Stomach (tissue), 8 donors: ENCODE measurements at regions not wholly inside any gene's neighbourhood (a gene's known extent, or its start where the extent isn't known, plus 50 kb on each side); places are given as distances from the start of the nearest gene placed in this dataset.
A peak's percentile ranks its signal among the peaks of the same experiment; 100 is the strongest.

Experiments
- DNase-seq, 2 donors: peaks; one replicate each; pipeline versions ENCODE4 v3.0.0 to v3.0.0-alpha.2; 2013 to 2019
- H3K27ac ChIP-seq, 5 donors: fragments of 200-600 bp in 4 of 5; sonication (generic) in 4 of 5; one replicate each; pipeline ENCODE4 v1.5.1; 2013 to 2019; ENCODE audit warnings: mild to moderate bottlenecking in 1 of 5, moderate library complexity in 1 of 5
- H3K27me3 ChIP-seq, 3 donors: fragments of 200-600 bp; sonication (generic); one replicate each; pipeline ENCODE4 v1.5.1; 2017 to 2019; ENCODE audit warnings: mixed run types in 1 of 3
- H3K36me3 ChIP-seq, 4 donors: fragments of 200-600 bp; sonication (generic); 1 replicate in 3 of 4; 2 replicates in 1 of 4; pipeline ENCODE4 v1.5.1; 2016 to 2019
- H3K4me1 ChIP-seq, 4 donors: fragments of 200-600 bp; sonication (generic); one replicate each; pipeline ENCODE4 v1.5.1; 2016 to 2019
- H3K4me3 ChIP-seq, 4 donors: fragments of 200-600 bp; sonication (generic) in 3 of 4; one replicate each; pipeline ENCODE4 v1.5.1; 2016 to 2019; ENCODE audit warnings: mild to moderate bottlenecking in 1 of 4
- H3K9me3 ChIP-seq, 4 donors: fragments of 200-600 bp; sonication (generic); one replicate each; pipeline ENCODE4 v1.5.1; 2016 to 2019
- EP300 ChIP-seq: sonication (generic); formaldehyde crosslinking; IDR thresholded peaks from one replicate; pipeline ENCODE4 v1.6.1; 2017; ENCODE audit warnings: antibody characterized with exemption
- POLR2A ChIP-seq, 4 donors: fragments of 450-650 bp; IDR thresholded peaks; one replicate each; pipeline ENCODE4 v1.6.1; 2016; ENCODE audit warnings: antibody characterized with exemption in 4 of 4, control low read depth in 2 of 4, mild to moderate bottlenecking in 1 of 4, moderate library complexity in 1 of 4
- POLR2AphosphoS5 ChIP-seq, 3 donors: sonication (generic); formaldehyde crosslinking; IDR thresholded peaks; one replicate each; pipeline ENCODE4 v1.6.1; 2016; ENCODE audit warnings: antibody characterized with exemption in 3 of 3
- WGBS, 5 donors: extraction: QIAGEN DNeasy Blood & Tissue Kit in 3 of 5; methylation state at CpG; one replicate each; pipeline versions ENCODE4 v1.1.5 to v1.1.7; 2013 to 2018; 5-methylcytosine and 5-hydroxymethylcytosine counted together
- intact Hi-C: fragments of 100-400 bp; cut with DNase I; formaldehyde crosslinking; loops from one replicate; pipeline ENCODE4 v1.15.1; 2023; ENCODE audit warnings: low total_unique reads
- TF ChIP-seq, protein P1 (sequence below), 7 experiments: fragments of 450-650 bp in 4 of 7; fragments of 200-600 bp in 3 of 7; sonication (generic) in 3 of 7; IDR thresholded peaks; one replicate each; pipeline ENCODE4 v1.5.1; 2016 to 2019; ENCODE audit warnings: antibody characterized with exemption in 7 of 7, control low read depth in 2 of 7, mild to moderate bottlenecking in 1 of 7
- donor health status: healthy with polysubstance abuse.
- donor health status: Bipolar disorder and iron deficiency.
- donor health status: healthy.

DNA sequence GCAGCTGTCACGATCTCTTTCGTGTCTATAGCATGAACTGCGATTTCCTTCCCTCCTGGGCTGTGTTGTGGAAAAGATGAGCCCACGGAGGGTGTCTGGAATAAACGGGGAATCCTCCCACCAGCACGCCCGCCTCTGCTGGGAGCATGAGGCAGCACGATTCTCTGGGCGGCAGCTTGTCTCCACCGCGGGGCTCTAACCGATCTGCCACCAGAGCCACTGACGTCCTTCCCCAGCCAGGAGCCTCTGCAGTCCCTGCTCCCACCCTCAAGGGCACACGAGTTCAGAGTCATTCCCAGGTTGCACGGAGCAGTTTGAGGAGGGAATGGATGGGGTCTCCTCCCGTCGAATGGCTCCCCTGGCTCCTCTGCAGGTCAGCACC is 197.6 kb downstream of the DLL1 start:
- Histone ChIP-seq H3K36me3 (no peaks in the 10 kb centered on the region), H3K9me3 (no peaks in the 10 kb centered on the region), H3K27me3 (peaks cover 0 to 17% (median 0%) of the 10 kb centered on the region in 3 donors), H3K4me3 (no peak overlapping the region), H3K4me1 (peaks cover 0 to 23% (median 7%) of the 10 kb centered on the region in 4 donors), H3K27ac (no peak overlapping the region)
- peak in 1 of 2 donors; percentile 14 for DNase-seq
- TF ChIP-seq, protein P1, sequence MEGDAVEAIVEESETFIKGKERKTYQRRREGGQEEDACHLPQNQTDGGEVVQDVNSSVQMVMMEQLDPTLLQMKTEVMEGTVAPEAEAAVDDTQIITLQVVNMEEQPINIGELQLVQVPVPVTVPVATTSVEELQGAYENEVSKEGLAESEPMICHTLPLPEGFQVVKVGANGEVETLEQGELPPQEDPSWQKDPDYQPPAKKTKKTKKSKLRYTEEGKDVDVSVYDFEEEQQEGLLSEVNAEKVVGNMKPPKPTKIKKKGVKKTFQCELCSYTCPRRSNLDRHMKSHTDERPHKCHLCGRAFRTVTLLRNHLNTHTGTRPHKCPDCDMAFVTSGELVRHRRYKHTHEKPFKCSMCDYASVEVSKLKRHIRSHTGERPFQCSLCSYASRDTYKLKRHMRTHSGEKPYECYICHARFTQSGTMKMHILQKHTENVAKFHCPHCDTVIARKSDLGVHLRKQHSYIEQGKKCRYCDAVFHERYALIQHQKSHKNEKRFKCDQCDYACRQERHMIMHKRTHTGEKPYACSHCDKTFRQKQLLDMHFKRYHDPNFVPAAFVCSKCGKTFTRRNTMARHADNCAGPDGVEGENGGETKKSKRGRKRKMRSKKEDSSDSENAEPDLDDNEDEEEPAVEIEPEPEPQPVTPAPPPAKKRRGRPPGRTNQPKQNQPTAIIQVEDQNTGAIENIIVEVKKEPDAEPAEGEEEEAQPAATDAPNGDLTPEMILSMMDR (IDR thresholded peaks at IDR 0.05): no peak
- TF ChIP-seq EP300 (no peak), POLR2A (IDR thresholded peaks at IDR 0.05) (no peak), POLR2AphosphoS5 (IDR thresholded peaks at IDR 0.05) (no peak)
- intact Hi-C loops: no loop called here
- 79 to 87% (median 83%) methylated on average over 6 to 17 of the region's 17 CpGs for WGBS, 5 donors

DNA sequence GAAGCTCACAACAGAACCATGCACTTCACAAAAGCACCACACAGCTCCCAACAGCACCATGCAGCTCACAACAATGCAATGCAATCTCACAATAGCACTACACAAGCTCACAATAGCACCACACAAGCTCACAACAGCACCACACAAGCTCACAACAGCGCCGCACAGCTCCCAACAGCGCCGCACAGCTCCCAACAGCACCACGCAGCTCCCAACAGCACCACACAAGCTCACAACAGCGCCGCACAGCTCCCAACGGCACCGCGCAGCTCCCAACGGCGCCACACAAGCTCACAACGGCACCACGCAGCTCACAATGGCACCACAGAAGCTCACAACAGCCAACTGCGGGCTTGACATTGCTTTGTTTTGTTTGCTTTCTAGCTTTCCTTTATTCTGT is 198.1 kb downstream of the DLL1 start:
- intact Hi-C loops: no loop called here
- Histone ChIP-seq H3K27me3 (peaks cover 0 to 17% (median 0%) of the 10 kb centered on the region in 3 donors), H3K4me3 (no peak overlapping the region), H3K36me3 (no peaks in the 10 kb centered on the region), H3K27ac (no peak overlapping the region), H3K9me3 (no peaks in the 10 kb centered on the region), H3K4me1 (peaks cover 0 to 23% (median 7%) of the 10 kb centered on the region in 4 donors)
- TF ChIP-seq POLR2A (IDR thresholded peaks at IDR 0.05) (no peak), POLR2AphosphoS5 (IDR thresholded peaks at IDR 0.05) (no peak), EP300 (no peak)
- TF ChIP-seq, protein P1 (IDR thresholded peaks at IDR 0.05): no peak
- DNase-seq: no peak
- 68 to 85% (median 80%) methylated on average over 12 to 15 of the region's 15 CpGs for WGBS, 5 donors

DNA sequence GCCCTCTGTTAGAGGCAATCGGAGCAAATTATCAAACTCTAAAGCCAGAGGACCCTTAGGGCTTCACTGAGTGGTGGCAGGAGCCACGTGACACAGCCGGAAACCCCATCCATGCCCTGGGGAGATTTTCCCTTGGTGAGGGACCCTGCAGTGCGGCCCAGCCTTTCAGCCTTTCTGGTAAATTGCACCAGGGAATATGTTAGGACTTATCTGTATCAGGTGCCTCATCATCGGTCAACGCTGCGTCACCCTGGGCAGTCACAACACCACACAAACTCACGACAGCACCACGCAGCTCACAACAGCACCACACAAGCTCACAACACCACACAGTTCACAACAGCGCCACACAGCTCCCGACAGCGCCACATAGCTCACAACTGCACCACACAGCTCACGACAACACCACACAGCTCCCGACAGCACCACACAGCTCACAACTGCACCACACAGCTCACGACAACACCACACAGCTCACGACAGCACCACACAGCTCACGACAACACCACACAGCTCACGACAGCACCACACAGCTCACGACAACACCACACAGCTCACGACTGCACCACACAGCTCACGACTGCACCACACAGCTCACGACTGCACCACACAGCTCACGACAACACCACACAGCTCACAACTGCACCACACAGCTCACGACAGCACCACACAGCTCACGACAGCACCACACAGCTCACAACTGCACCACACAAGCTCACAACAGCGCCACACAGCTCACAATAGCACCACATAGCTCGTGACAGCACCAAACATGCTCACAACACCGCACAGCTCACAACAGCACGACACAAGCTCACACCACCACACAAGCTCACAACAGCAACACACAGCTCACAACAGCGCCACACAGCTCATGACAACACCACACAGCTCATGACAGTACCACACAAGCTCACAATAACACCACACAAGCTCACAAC is 199.0 kb downstream of the DLL1 start:
- no peak overlapping the region for H3K27ac ChIP-seq
- H3K4me1 ChIP-seq: peaks cover 0 to 23% (median 7%) of the 10 kb centered on the region in 4 donors
- WGBS, 5 donors: 89 to 93% (median 92%) methylated on average over 27 to 30 of the region's 30 CpGs
- no peaks in the 10 kb centered on the region for H3K9me3 ChIP-seq
- H3K4me3 ChIP-seq: no peak overlapping the region
- H3K36me3 ChIP-seq: no peaks in the 10 kb centered on the region
- intact Hi-C loops: no loop called here
- H3K27me3 ChIP-seq: peaks cover 0 to 12% (median 0%) of the 10 kb centered on the region in 3 donors
- TF ChIP-seq EP300 (no peak), POLR2AphosphoS5 (IDR thresholded peaks at IDR 0.05) (no peak), POLR2A (IDR thresholded peaks at IDR 0.05) (no peak)
- TF ChIP-seq, protein P1 (IDR thresholded peaks at IDR 0.05): no peak
- peak in 1 of 2 donors; percentile 14 for DNase-seq

DNA sequence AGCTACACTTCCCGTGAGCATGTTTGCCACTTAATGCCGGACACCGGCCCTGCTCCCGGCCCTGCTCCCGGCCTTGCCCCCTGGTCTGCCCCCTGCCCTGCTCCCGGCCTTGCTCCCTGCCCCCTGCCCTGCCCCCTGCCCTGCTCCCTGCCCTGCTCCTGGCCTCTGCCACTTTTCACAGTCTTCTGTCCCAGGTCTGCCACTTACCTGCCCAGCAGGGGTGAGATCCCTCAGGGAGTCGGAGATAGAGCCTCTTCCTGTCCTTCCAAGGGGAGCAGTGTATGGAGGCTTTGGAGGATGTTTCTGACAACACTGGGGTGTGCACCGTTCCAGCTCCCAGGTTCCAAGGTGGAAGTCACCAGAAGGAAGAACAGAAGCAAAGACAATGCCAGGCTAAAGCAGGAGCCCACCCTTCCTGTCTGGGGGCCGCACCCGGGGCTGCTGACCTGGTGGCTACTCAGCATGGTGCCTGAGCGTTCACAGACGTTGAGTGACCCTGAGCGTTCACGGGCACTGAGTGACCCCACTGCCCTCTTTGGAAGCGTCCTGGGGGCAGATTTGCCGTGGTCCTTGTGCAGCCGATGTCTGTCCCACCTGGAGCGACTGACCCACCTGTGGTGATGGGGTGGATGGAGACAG is 199.8 kb downstream of the DLL1 start:
- Histone ChIP-seq H3K27ac (no peak overlapping the region), H3K9me3 (no peaks in the 10 kb centered on the region), H3K4me3 (no peak overlapping the region), H3K36me3 (no peaks in the 10 kb centered on the region), H3K4me1 (peaks cover 0 to 20% (median 7%) of the 10 kb centered on the region in 4 donors), H3K27me3 (peaks cover 0 to 9% (median 0%) of the 10 kb centered on the region in 3 donors)
- intact Hi-C loops: no loop called here
- peak in 1 of 2 donors; percentile 21 for DNase-seq
- WGBS, 5 donors: 82 to 89% (median 85%) methylated on average over 16 to 18 of the region's 18 CpGs
- TF ChIP-seq POLR2AphosphoS5 (IDR thresholded peaks at IDR 0.05) (no peak), EP300 (no peak), POLR2A (IDR thresholded peaks at IDR 0.05) (no peak)
- TF ChIP-seq, protein P1 (IDR thresholded peaks at IDR 0.05): no peak
